Dendritic cell treated with granulocyte-macrophage colony-stimulating factor and Interleukin-4, amounts not matched to agents 40 ng/mL and 50 ng/mL, for 4 days (primary cell): ENCODE measurements at regions not wholly inside any gene's neighbourhood (a gene's known extent, or its start where the extent isn't known, plus 50 kb on each side); places are given as distances from the start of the nearest gene placed in this dataset.
"Not testable (repeated sequence)": the region's sequence is repeated elsewhere in the genome, so short reads cannot be mapped to it uniquely, and the experiment has no call there.

ENCODE experiments used
- H3K27ac Mint-ChIP-seq: one replicate; pipeline ENCODE4 v1.8.0; 2022; ENCODE audit warnings: mild to moderate bottlenecking, mixed read lengths
- H3K27me3 Mint-ChIP-seq: one replicate; pipeline ENCODE4 v1.8.0; 2022; ENCODE audit warnings: mild to moderate bottlenecking, mixed read lengths
- H3K36me3 Mint-ChIP-seq: one replicate; pipeline ENCODE4 v1.8.0; 2022; ENCODE audit warnings: low read depth, mixed read lengths
- H3K4me1 Mint-ChIP-seq: one replicate; pipeline ENCODE4 v1.8.0; 2022; ENCODE audit warnings: low read depth, mixed read lengths
- H3K4me3 Mint-ChIP-seq: one replicate; pipeline ENCODE4 v1.8.0; 2022; ENCODE audit warnings: mild to moderate bottlenecking, moderate library complexity, mixed read lengths
- H3K9me3 Mint-ChIP-seq: one replicate; pipeline ENCODE4 v1.8.0; 2022; ENCODE audit warnings: mixed read lengths
- intact Hi-C: fragments of 100-400 bp; cut with micrococcal nuclease; formaldehyde crosslinking; loops from one replicate; pipeline ENCODE4 v1.15.0; 2022

DNA sequence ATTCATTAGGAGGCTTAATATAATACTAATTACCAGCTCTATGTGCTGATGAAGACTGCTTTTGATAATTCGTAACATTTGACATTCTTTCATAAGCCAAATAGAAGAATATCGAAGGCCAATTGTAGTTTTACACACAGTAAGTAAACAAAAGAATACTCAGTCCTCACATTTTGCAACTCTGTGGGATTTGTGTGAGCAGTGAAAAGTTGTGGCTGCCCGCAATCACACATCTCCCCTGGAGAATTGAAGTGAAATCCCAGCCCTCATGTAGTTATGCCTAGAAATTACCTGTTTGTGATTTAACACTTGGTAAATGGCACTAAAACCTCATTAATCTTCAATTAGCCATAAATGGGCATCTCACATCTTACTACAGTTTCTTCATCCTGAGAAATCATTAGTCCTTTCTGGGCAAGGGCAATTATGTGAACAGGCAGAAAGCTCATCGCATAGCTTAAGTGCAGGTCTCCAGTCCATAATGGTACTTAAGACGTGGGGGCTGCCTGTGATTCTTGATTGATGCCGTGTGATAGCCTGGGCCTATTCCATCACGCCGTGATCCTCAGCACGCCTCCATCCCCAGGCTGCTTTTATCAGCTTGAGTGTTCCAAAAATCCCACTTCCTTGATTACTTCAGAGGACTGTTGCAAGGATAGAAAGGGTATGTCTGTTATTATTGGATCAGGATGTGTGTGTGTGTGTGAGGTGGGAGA lies 97.9 kb upstream of the METTL14 start:
- intact Hi-C loops: no loop called here
- peaks cover 44% of the 10 kb centered on the region for H3K4me1 Mint-ChIP-seq
- peaks cover 6% of the 10 kb centered on the region for H3K9me3 Mint-ChIP-seq
- no peak overlapping the region for H3K27ac Mint-ChIP-seq
- no peak overlapping the region for H3K4me3 Mint-ChIP-seq
- no peaks in the 10 kb centered on the region for H3K36me3 Mint-ChIP-seq
- peaks cover 36% of the 10 kb centered on the region for H3K27me3 Mint-ChIP-seq

DNA sequence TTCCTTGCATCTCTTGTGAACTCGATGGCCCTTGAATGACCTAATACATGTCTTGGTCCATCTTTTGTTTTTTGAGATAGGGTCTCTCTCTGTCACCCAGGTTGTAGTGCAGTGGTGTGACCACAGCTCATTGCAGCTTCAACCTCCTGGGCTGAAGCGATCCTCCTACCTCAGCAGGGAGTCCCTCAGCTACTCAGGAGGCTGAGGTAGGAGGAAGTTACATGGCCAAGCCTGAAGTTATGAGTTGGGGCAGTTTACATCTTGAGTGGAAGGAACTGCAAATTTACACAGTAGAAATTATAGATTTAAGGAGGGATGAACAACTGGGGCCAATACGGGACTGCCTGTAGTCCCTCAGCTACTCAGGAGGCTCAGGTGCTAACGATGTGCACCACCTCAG lies 97.2 kb upstream of the METTL14 start:
- H3K27me3 Mint-ChIP-seq: peaks cover 32% of the 10 kb centered on the region
- peaks cover 6% of the 10 kb centered on the region for H3K9me3 Mint-ChIP-seq
- intact Hi-C loops: no loop called here
- H3K4me1 Mint-ChIP-seq: peaks cover 44% of the 10 kb centered on the region
- H3K36me3 Mint-ChIP-seq: no peaks in the 10 kb centered on the region
- no peak overlapping the region for H3K4me3 Mint-ChIP-seq
- no peak overlapping the region for H3K27ac Mint-ChIP-seq

DNA sequence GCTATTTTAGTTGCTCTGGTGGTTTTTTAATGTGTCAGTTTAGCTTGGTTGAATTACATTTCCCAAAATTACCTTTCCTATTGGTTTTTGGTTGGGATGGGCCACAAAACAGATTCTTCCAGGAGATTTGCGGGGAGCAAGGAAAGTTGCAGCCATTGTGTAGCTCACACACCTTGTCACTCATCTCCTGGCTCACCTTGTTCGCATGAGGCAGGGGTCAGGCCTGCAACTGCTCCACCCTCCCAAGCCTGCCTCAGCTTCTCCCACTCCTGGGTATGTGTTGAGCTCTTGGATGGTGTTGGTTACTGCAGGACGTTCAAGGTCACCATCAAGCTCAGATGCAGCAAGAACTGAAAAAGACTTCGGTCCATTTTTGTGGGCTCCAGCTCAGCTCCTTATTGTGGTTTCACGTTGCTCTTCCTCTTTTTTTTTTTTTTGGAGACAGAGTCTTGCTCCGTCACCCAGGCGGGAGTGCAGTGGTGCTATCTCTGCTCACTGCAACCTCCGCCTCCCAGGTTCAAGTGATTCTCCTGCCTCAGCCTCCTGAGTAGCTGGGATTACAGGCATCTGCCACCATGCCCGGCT lies 95.6 kb upstream of the METTL14 start:
- Mint-ChIP-seq H3K27ac (peak overlapping the region; percentile 86), H3K27me3 (peaks cover 23% of the 10 kb centered on the region), H3K36me3 (peaks cover 3% of the 10 kb centered on the region), H3K9me3 (peaks cover 6% of the 10 kb centered on the region), H3K4me1 (peaks cover 43% of the 10 kb centered on the region), H3K4me3 (no peak overlapping the region)
- intact Hi-C loops: loop anchor here (2.0 kb wide), 1 partner anchor 311 kb away; no protein-coding TSS in a partner anchor

DNA sequence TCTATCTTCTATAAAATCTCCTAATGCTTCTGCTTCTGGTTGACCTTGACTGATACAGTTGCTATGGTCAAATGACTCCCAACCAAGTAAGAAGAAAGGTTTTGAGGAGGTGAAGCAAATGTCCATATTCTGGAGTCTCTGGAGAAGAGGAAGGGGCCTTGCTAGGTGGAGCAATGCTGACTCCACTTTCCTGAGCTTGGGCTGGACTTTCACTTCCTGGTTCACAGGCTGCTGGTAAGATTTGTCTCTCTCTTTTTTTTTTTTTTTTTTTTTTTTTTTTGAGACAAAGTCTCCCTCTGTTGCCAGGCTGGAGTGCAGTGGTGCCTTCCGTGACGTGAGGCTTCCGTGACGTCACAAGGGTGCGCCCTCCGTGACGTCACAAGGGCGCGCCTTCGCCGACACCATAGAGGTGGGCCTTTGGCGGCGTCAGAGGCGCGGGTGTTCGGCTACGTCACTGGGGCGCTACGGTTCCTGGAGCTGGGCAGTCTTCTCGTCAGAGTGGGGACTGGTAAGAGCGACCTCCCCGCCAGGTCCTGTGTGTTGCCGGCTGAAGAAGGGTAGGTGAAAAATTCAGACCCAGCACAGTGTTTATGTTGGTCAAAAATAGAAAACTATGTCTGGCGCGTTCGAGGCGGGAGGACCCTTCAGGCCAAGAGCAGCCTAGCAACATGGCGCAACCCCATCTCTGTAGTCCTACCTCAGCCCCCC lies 93.7 kb upstream of the METTL14 start:
- peaks cover 36% of the 10 kb centered on the region for H3K4me1 Mint-ChIP-seq
- not testable (repeated sequence) for H3K27me3 Mint-ChIP-seq, H3K36me3 Mint-ChIP-seq, H3K9me3 Mint-ChIP-seq
- intact Hi-C loops: loop anchor here (1.0 to 2.0 kb wide), 3 partner anchors 94 to 313 kb away; partner anchors contain the start of gene METTL14
- H3K4me3 Mint-ChIP-seq: peak overlapping the region; percentile 88
- peak overlapping the region; percentile 86 for H3K27ac Mint-ChIP-seq

DNA sequence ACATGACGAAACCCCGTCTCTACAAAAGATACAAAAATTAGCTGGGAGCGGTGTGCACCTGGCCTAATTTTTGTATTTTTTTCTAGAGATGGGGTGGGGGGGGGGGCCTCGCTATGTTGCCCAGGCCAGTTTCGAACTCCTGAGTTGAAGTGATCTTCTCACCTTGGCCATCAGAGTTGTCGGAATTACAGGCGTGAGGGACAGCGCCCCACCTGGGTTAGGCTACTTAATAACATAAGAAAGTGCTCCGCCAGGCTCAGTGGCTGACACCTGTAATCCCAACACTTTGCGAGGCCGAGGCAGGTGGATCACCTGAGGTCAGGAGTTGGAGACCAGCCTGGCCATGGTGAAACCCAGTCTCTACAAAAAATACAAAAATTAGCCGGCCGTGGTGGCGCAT lies 92.9 kb upstream of the METTL14 start:
- H3K4me3 Mint-ChIP-seq, intact Hi-C loops, H3K9me3 Mint-ChIP-seq, H3K27me3 Mint-ChIP-seq, H3K36me3 Mint-ChIP-seq: not testable (repeated sequence)
- peak overlapping the region; percentile 86 for H3K27ac Mint-ChIP-seq
- peaks cover 36% of the 10 kb centered on the region for H3K4me1 Mint-ChIP-seq

DNA sequence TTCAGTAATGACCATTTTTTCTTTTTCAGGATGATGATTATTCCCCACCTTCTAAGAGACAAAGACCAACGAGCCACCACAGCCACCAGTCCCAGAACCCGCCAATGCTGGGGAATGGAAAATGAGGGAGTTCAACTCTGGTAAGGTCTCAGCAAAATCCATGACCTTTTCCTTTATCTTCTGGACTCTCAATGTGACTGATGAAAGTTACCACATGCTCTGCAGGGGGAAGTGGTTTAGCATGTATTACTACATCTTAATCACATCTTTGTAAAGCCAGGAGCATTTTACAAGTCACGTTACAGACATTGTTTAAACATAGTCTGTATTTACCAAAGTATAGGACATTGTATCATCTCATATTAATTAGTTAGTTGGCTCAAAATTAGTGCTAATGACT lies 89.3 kb upstream of the METTL14 start:
- H3K4me3 Mint-ChIP-seq, H3K4me1 Mint-ChIP-seq, H3K27me3 Mint-ChIP-seq, intact Hi-C loops, H3K9me3 Mint-ChIP-seq, H3K27ac Mint-ChIP-seq: not testable (repeated sequence)
- H3K36me3 Mint-ChIP-seq: peaks cover 27% of the 10 kb centered on the region

DNA sequence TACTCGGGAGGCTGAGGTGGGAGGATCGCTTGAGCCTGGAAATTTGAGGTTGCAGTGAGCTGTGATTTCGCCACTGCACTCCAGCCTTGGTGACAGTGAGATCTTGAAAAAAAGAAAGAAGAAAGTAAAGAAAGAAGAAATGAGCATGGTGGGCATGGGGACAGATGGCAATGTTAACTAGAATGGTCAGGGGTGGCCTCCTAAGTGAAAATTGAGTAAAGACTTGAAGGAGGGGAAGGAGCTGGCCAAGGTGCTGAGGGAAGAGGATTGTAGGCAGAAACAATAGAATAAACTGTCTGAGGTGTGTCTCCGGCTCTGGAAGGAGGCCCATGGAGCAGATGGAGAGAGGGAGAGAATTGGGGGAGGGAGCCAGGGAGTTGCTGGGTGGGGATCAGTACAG lies 60.1 kb upstream of the METTL14 start:
- H3K9me3 Mint-ChIP-seq, H3K4me3 Mint-ChIP-seq, H3K27ac Mint-ChIP-seq, H3K4me1 Mint-ChIP-seq, intact Hi-C loops, H3K27me3 Mint-ChIP-seq: not testable (repeated sequence)
- H3K36me3 Mint-ChIP-seq: peaks cover 28% of the 10 kb centered on the region

DNA sequence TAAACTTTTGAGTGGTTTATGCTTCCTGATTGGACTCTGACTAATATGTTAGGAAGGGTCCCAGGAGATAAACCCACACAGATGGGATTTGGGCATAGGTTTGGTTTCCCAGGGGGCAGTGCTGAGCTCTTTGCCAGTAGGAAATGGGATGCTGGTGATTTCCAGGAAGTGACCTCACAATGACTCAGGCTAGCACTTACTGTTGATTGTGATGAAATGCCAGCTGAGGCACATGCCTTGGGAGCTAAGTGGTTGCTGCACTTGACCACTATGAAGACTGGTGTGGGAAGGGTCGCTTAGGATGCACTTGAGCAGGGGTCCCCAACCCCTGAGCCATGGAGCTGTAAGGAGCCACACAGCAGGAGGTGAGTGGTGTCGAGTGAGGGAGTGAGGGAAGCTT lies 55.5 kb upstream of the METTL14 start:
- H3K4me3 Mint-ChIP-seq, intact Hi-C loops, H3K4me1 Mint-ChIP-seq, H3K27ac Mint-ChIP-seq, H3K9me3 Mint-ChIP-seq, H3K27me3 Mint-ChIP-seq: not testable (repeated sequence)
- peaks cover 69% of the 10 kb centered on the region for H3K36me3 Mint-ChIP-seq

DNA sequence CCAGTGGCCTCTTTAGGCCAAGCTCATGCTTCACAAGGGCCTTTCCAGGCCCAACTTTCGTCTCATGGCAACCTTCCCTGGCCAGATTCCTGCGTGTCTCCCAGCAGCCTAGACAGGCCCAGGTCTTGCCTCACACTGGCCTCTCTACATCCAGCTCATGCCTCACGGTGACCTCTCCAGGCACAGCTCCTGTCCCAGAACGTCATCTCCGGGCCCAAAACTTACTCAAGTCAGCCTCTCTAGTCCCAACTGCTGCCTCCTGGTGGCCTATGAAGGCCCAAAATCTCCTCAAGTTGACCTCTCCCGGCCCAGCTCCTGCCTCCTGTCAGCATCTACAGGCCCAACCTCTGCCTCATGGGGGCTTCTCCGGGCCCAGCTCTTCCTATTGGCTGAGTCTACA lies 54.3 kb upstream of the METTL14 start:
- H3K4me1 Mint-ChIP-seq, H3K27me3 Mint-ChIP-seq, H3K9me3 Mint-ChIP-seq, H3K4me3 Mint-ChIP-seq, intact Hi-C loops: not testable (repeated sequence)
- Mint-ChIP-seq H3K36me3 (peaks cover 71% of the 10 kb centered on the region), H3K27ac (peak overlapping the region; percentile 3)

DNA sequence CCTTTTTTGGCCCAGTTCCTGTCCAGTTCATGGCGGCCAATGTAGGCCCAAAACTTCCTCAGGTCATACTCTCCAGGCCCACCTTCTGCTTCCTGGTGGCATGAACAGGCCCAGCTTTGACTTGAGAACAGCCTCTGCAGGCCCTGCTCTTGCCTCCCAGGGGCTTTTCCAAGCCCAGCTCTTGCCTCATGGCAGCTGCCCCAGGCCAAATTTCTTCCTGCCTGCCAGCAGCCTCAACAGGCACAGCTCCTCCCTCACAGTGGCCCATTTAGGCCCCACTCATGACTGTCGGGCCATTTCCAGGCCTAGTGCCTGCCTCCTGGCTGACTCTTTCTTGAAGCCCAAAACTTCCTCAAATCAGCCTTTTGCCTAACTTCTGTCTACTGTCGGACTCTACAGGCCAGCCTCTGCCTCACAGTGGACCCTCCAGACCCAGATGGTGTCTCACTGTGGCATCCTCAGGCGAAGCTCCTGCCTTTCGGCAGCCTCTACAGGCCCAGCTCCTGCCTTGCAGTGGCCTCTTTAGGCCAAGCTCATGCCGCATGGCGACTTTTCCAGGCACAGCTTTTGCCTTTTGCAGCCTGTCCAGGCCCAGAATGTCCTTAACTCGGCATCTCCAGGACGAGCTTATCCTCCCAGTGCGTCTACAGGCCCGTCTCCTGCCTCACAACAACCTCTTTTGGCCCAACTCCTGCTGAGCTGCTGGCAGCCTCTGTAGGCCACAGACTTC lies 53.7 kb upstream of the METTL14 start:
- H3K4me1 Mint-ChIP-seq, H3K27me3 Mint-ChIP-seq, intact Hi-C loops, H3K9me3 Mint-ChIP-seq, H3K4me3 Mint-ChIP-seq: not testable (repeated sequence)
- peaks cover 71% of the 10 kb centered on the region for H3K36me3 Mint-ChIP-seq
- H3K27ac Mint-ChIP-seq: peak overlapping the region; percentile 3

DNA sequence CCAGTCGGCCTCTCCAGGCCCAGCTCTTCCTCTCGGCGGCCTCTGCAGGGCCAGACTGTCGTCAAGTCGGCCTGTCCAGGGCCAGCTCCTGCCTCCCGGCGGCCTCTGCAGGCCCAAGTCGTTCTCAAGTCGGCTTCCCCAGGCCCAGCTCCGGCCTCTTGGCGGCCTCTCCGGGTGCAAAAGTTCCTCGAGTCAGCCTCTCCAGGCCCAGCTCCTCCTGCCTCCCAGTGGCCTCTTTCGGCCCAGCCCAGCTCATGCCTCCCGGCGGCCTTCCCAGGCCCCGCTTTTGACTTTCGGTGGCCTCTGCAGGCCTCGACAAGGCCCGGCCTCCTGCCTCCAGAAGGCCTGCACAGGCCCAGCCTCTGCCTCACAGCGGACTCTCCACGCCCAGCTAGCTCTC lies 51.7 kb upstream of the METTL14 start:
- H3K27ac Mint-ChIP-seq, intact Hi-C loops, H3K9me3 Mint-ChIP-seq, H3K27me3 Mint-ChIP-seq, H3K4me3 Mint-ChIP-seq, H3K4me1 Mint-ChIP-seq: not testable (repeated sequence)
- peaks cover 70% of the 10 kb centered on the region for H3K36me3 Mint-ChIP-seq

DNA sequence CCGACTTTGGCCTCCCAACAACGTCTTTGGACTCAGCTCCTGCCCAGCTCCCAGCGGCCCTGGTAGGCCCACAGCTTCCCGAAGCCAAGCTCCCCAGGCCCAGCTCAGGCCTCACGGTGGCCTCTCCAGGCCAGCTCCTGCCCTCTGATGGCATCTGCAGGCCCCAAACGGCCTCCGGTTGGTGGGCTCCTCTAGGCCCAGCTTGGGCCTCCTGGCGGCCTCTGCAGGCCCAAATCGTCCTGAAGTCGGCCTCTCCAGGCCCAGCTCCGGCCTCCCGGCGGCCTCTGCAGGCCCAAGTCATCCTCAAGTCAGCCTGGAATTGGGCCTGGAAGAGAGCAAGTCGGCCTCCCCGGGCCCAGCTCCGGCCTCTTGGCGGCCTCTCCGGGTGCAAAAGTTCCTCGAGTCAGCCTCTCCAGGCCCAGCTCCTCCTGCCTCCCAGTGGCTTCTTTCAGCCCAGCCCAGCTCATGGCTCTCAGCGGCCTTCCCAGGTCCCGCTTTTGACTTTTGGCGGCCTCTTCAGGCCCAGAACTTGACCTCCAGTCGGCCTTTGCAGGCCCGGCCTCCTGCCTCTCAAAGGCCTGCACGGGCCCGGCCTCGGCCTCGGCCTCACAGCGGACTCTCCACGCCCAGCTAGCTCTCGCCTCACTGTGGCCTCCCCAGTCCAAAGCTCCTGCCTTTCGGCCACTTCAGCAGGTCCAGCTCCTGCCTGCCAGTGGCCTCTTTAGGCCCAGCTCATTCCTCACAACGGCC lies 50.9 kb upstream of the METTL14 start:
- H3K27ac Mint-ChIP-seq, intact Hi-C loops, H3K27me3 Mint-ChIP-seq, H3K4me3 Mint-ChIP-seq, H3K4me1 Mint-ChIP-seq, H3K9me3 Mint-ChIP-seq: not testable (repeated sequence)
- H3K36me3 Mint-ChIP-seq: peaks cover 62% of the 10 kb centered on the region
